ENCODE measurements at regions not wholly inside any gene's neighbourhood (a gene's known extent, or its start where the extent isn't known, plus 50 kb on each side); places are given as distances from the start of the nearest gene placed in this dataset.
"Not testable (repeated sequence)": the region's sequence is repeated elsewhere in the genome, so short reads cannot be mapped to it uniquely, and the experiment has no call there.

DNA sequence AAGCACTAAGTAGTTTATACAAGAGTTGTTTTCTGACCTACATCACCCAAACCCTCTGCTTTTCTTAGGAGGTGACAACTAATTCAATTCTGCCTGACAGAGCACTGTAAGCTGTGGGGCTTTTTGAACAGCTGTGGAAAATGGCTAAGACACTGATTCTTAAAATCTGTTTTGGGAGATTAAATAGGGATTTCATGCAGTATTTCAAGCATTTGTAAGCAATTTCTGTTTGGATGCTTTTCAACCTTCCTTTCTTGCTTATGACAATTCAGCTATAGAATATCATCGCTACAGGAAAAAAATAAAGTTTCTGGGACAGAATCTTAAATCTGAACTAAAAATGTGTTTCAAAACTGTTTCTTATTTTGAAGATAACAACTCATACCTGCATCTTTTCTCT, 459.5 kb downstream of the RAPGEF2 start:
- Mint-ChIP-seq H3K4me3 (no peak overlapping the region), H3K27ac (no peak overlapping the region), H3K4me1 (ENCODE audit: low read depth in 2 of 2) (no peaks in the 10 kb centered on the region), H3K27me3 (no peaks in the 10 kb centered on the region), H3K36me3 (no peaks in the 10 kb centered on the region), H3K9me3 (peaks cover 9% of the 10 kb centered on the region)
- ATAC-seq (no peak), DNase-seq (ENCODE audit: low spot score) (no peak)

DNA sequence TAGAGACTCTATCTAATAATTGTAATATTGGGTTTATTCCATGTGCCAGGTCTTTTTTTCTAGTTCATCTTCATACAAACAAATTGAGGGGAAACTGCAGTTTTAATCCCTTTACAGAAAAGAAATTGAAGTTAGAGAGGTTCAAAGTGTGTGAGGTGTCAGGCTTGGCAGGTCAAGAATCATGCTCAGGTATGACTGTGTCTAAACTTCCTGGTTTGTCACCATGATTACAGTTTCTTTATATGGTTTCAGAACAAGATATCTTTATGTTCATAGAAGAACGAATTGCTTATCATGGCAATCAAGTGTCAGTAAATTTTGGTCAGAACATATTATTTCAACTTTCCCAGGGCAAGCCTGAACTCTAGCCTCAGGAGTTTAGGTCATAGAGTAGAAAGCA, 460.4 kb downstream of the RAPGEF2 start:
- Mint-ChIP-seq H3K36me3 (no peaks in the 10 kb centered on the region), H3K4me3 (no peak overlapping the region), H3K9me3 (peaks cover 12% of the 10 kb centered on the region), H3K27me3 (no peaks in the 10 kb centered on the region), H3K27ac (no peak overlapping the region), H3K4me1 (ENCODE audit: low read depth in 2 of 2) (no peaks in the 10 kb centered on the region)
- ATAC-seq (no peak), DNase-seq (ENCODE audit: low spot score) (no peak)

DNA sequence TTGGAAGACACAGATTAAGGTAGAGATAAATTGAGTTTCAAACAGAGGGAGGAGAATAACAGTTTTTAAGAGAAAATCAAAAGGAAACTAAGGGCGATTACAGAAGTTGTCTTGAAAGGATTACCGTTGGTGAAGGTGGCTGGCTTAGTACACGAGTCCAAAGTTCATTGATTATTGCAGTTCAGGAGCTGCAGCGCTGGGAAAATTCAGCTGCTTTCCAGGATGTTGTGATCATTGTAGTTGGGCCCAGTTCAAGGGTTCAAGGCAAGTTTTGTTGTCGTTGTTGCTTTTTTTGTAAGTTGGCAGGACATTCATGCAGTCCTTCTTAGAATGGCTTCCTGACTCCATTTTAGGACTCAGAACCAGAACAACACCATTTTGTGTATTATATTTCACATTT, 461.7 kb downstream of the RAPGEF2 start:
- no peaks in the 10 kb centered on the region for H3K36me3 Mint-ChIP-seq
- H3K9me3 Mint-ChIP-seq = peaks cover 16% of the 10 kb centered on the region
- no peak overlapping the region for H3K27ac Mint-ChIP-seq
- H3K4me1 Mint-ChIP-seq (ENCODE audit: low read depth in 2 of 2) = no peaks in the 10 kb centered on the region
- DNase-seq (ENCODE audit: low spot score) (no peak), ATAC-seq (no peak)
- H3K27me3 Mint-ChIP-seq = no peaks in the 10 kb centered on the region
- H3K4me3 Mint-ChIP-seq = no peak overlapping the region

GRCh38 chr4:159566786-159567185, 463.9 kb downstream of the RAPGEF2 start:
- Mint-ChIP-seq H3K27me3 (no peaks in the 10 kb centered on the region), H3K27ac (no peak overlapping the region), H3K4me1 (ENCODE audit: low read depth in 2 of 2) (no peaks in the 10 kb centered on the region), H3K9me3 (peaks cover 24% of the 10 kb centered on the region), H3K36me3 (peaks cover 14% of the 10 kb centered on the region), H3K4me3 (no peak overlapping the region)
- no peak for DNase-seq (ENCODE audit: low spot score)
- no peak for ATAC-seq

- no peaks in the 10 kb centered on the region for H3K4me1 Mint-ChIP-seq (ENCODE audit: low read depth in 2 of 2)
- no peak for DNase-seq (ENCODE audit: low spot score)
- no peak for ATAC-seq
- no peak overlapping the region for H3K27ac Mint-ChIP-seq
- H3K27me3 Mint-ChIP-seq = no peaks in the 10 kb centered on the region
- H3K36me3 Mint-ChIP-seq = no peaks in the 10 kb centered on the region
- no peak overlapping the region for H3K4me3 Mint-ChIP-seq
- peaks cover 6% of the 10 kb centered on the region for H3K9me3 Mint-ChIP-seq
These were observed 474.4 kb downstream of the RAPGEF2 start for GRCh38 chr4:159577241-159577640.

DNA sequence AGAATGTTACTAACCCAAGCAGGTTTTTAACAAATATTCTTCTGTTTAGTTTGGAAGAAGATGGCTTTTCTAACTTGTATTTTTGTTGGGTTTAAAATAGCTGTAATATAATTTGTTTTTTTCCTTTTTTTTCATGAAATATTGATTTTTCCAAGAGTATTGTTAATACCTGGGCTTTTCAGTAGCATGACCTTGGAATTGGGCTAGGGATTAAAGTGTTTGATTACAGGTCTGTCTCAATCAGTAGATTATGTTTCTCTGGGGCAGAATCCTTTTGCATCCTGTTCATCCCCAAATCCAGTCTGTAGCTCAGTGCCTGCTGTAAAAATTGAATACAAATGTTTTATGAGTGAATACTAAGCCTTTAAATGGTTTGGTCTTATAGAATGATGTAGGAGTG, 479.8 kb downstream of the RAPGEF2 start:
- H3K27me3 Mint-ChIP-seq = no peaks in the 10 kb centered on the region
- DNase-seq (ENCODE audit: low spot score) = no peak
- ATAC-seq = no peak

GRCh38 chr4:159592898-159593556, 490.1 kb downstream of the RAPGEF2 start:
- H3K36me3 Mint-ChIP-seq = no peaks in the 10 kb centered on the region

More for the DNA sequence above, 479.8 kb downstream of the RAPGEF2 start:
- Mint-ChIP-seq H3K27ac (no peak overlapping the region), H3K4me1 (ENCODE audit: low read depth in 2 of 2) (no peaks in the 10 kb centered on the region), H3K9me3 (peaks cover 14% of the 10 kb centered on the region), H3K36me3 (peaks cover 4% of the 10 kb centered on the region), H3K4me3 (no peak overlapping the region)

DNA sequence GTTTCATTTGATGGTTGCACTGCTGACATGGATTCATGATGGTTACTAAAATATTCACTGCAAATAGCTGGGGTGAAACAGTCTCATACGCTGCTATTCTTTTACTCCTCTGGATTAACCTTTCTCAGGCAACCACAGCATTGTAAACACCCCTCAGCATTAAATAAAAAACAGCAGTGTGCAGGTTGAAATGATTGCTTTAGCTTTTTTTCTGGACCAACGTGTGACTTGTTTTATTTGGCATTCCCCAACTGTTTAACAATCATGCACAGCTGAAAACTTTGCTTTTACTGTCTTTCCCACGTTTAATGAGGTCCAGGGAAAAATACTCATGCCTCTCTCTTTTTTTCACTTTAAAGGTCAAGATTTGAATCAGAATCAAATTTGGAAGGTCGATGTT, 490.8 kb downstream of the RAPGEF2 start:
- no peaks in the 10 kb centered on the region for H3K36me3 Mint-ChIP-seq
- ATAC-seq (no peak), DNase-seq (ENCODE audit: low spot score) (no peak)
- H3K27me3 Mint-ChIP-seq = no peaks in the 10 kb centered on the region
- H3K4me1 Mint-ChIP-seq (ENCODE audit: low read depth in 2 of 2) = no peaks in the 10 kb centered on the region
- peaks cover 7% of the 10 kb centered on the region for H3K9me3 Mint-ChIP-seq
- no peak overlapping the region for H3K4me3 Mint-ChIP-seq
- no peak overlapping the region for H3K27ac Mint-ChIP-seq

More at GRCh38 chr4:159592898-159593556, 490.1 kb downstream of the RAPGEF2 start:
- ATAC-seq = no peak
- no peak overlapping the region for H3K4me3 Mint-ChIP-seq
- H3K9me3 Mint-ChIP-seq = peaks cover 7% of the 10 kb centered on the region
- no peak for DNase-seq (ENCODE audit: low spot score)
- H3K27ac Mint-ChIP-seq = no peak overlapping the region
- no peaks in the 10 kb centered on the region for H3K4me1 Mint-ChIP-seq (ENCODE audit: low read depth in 2 of 2)
- no peaks in the 10 kb centered on the region for H3K27me3 Mint-ChIP-seq

GRCh38 chr4:159594576-159594975, 491.7 kb downstream of the RAPGEF2 start:
- no peak for ATAC-seq
- Mint-ChIP-seq H3K36me3 (no peaks in the 10 kb centered on the region), H3K4me1 (ENCODE audit: low read depth in 2 of 2) (no peaks in the 10 kb centered on the region), H3K9me3 (peaks cover 3% of the 10 kb centered on the region), H3K27ac (no peak overlapping the region), H3K27me3 (no peaks in the 10 kb centered on the region), H3K4me3 (no peak overlapping the region)
- no peak for DNase-seq (ENCODE audit: low spot score)

DNA sequence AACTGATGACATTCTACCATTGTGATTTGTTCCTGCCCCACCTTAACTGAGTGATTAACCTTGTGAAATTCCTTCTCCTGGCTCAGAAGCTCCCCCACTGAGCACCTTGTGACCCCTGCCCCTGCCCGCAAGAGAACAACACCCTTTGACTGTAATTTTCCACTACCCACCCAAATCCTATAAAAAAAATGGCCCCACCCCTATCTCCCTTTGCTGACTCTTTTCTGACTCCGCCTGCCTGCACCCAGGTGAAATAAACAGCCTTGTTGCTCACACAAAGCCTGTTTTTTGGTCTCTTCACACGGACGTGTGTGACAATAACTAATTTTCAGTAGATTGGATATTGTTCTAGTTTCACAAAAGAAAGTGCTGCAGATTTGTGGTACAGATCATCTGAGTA, 492.2 kb downstream of the RAPGEF2 start:
- H3K27me3 Mint-ChIP-seq; H3K36me3 Mint-ChIP-seq; H3K4me3 Mint-ChIP-seq; H3K4me1 Mint-ChIP-seq (ENCODE audit: low read depth in 2 of 2); DNase-seq (ENCODE audit: low spot score); H3K27ac Mint-ChIP-seq; ATAC-seq; H3K9me3 Mint-ChIP-seq: not testable (repeated sequence)

DNA sequence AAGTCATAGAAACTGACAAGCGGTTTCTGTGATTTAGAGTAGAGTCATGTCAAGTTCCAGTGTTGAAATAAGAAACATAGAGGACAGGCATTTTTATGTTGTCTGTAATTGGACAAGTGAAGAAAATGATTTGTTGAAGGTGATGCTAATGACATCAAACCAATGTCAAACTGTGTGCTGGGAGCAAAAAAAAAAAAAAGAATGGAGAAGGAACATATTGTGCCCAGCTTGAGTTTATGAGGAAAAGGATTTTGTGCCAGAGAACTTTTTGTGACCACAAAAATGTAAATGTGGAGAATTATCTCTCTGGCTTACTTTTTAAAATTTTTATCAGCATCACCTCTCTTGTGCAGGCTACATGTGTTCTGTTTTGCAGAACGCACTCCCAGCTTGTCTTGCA, 495.7 kb downstream of the RAPGEF2 start:
- H3K4me3 Mint-ChIP-seq = no peak overlapping the region

GRCh38 chr4:159600061-159600460, 497.2 kb downstream of the RAPGEF2 start:
- Mint-ChIP-seq H3K27ac (no peak overlapping the region), H3K27me3 (no peaks in the 10 kb centered on the region), H3K9me3 (peaks cover 6% of the 10 kb centered on the region), H3K36me3 (no peaks in the 10 kb centered on the region), H3K4me1 (ENCODE audit: low read depth in 2 of 2) (no peaks in the 10 kb centered on the region), H3K4me3 (no peak overlapping the region)
- ATAC-seq (no peak), DNase-seq (ENCODE audit: low spot score) (no peak)

More for the DNA sequence above, 495.7 kb downstream of the RAPGEF2 start:
- no peaks in the 10 kb centered on the region for H3K36me3 Mint-ChIP-seq
- no peaks in the 10 kb centered on the region for H3K27me3 Mint-ChIP-seq
- ATAC-seq = no peak
- no peaks in the 10 kb centered on the region for H3K4me1 Mint-ChIP-seq (ENCODE audit: low read depth in 2 of 2)
- DNase-seq (ENCODE audit: low spot score) = no peak
- H3K9me3 Mint-ChIP-seq = peaks cover 6% of the 10 kb centered on the region
- no peak overlapping the region for H3K27ac Mint-ChIP-seq

DNA sequence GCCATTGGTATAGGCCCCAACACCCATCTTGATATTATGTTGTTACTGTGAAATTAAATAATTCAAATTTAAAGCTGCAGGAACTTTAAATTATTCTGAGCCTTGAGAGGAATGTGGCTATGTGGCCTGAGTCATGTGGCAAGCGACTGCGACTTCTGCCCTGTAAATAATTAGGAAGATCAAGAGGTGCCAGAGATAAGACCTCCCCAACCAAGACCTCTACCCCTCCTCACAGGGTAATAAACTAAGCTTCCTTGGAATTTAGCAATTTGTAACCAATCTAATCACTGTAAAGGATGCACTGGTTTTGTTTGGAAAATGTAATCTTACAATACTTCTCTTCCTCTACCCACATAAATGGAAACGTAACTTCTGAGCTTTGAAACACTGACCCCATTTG, 501.9 kb downstream of the RAPGEF2 start:
- Mint-ChIP-seq H3K36me3 (no peaks in the 10 kb centered on the region), H3K9me3 (peaks cover 8% of the 10 kb centered on the region), H3K27me3 (no peaks in the 10 kb centered on the region), H3K4me1 (ENCODE audit: low read depth in 2 of 2) (no peaks in the 10 kb centered on the region), H3K27ac (no peak overlapping the region), H3K4me3 (no peak overlapping the region)
- ATAC-seq (no peak), DNase-seq (ENCODE audit: low spot score) (no peak)

GRCh38 chr4:159606835-159607234, 504.0 kb downstream of the RAPGEF2 start:
- Mint-ChIP-seq H3K27me3 (no peaks in the 10 kb centered on the region), H3K4me3 (no peak overlapping the region), H3K4me1 (ENCODE audit: low read depth in 2 of 2) (no peaks in the 10 kb centered on the region), H3K36me3 (no peaks in the 10 kb centered on the region), H3K9me3 (peaks cover 13% of the 10 kb centered on the region), H3K27ac (no peak overlapping the region)
- DNase-seq (ENCODE audit: low spot score) = no peak
- ATAC-seq = no peak

DNA sequence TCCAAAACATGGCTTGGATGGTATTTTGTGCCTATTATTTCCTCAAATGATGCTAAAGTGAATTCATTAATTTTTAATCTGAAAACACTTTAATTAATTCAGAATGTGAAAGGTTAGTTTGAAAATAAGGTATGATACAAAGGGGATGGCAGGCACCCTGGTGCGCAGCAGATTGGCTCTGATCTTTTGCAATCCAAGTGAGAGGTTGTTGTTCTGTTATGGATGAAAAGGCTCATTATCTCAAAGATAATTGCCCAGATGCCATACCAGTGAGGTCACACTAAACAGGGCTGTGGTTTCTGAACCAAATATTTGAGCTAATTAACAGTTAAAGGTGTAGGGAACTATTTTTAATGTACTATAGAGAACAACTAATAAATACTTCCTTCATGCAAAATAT, 504.9 kb downstream of the RAPGEF2 start:
- Mint-ChIP-seq H3K4me3 (no peak overlapping the region), H3K4me1 (ENCODE audit: low read depth in 2 of 2) (no peaks in the 10 kb centered on the region), H3K27me3 (no peaks in the 10 kb centered on the region), H3K27ac (no peak overlapping the region), H3K36me3 (peaks cover 5% of the 10 kb centered on the region), H3K9me3 (peaks cover 19% of the 10 kb centered on the region)
- no peak for DNase-seq (ENCODE audit: low spot score)
- no peak for ATAC-seq

Data from natural killer cell treated with Interleukin-12 subunit alpha and Interleukin-12 subunit beta and Interleukin-15 and Interleukin-18, amount 100 ng/mL, for 72 hours (primary cell).